ENCODE measurements at regions not wholly inside any gene's neighbourhood (a gene's known extent, or its start where the extent isn't known, plus 50 kb on each side); places are given as distances from the start of the nearest gene placed in this dataset.

GRCh38 chr2:75334076-75334475 is 134.8 kb upstream of the TACR1 start:
- TF ChIP-seq, protein P1, sequence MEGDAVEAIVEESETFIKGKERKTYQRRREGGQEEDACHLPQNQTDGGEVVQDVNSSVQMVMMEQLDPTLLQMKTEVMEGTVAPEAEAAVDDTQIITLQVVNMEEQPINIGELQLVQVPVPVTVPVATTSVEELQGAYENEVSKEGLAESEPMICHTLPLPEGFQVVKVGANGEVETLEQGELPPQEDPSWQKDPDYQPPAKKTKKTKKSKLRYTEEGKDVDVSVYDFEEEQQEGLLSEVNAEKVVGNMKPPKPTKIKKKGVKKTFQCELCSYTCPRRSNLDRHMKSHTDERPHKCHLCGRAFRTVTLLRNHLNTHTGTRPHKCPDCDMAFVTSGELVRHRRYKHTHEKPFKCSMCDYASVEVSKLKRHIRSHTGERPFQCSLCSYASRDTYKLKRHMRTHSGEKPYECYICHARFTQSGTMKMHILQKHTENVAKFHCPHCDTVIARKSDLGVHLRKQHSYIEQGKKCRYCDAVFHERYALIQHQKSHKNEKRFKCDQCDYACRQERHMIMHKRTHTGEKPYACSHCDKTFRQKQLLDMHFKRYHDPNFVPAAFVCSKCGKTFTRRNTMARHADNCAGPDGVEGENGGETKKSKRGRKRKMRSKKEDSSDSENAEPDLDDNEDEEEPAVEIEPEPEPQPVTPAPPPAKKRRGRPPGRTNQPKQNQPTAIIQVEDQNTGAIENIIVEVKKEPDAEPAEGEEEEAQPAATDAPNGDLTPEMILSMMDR (IDR thresholded peaks at IDR 0.05; ENCODE audit: extremely low read depth, insufficient read depth, missing control alignments): no peak
- no peak for DNase-seq (ENCODE audit: low spot score)
- in situ Hi-C loops (cut with MboI; ENCODE audit: low pct_unique_long_range_greater_than_20kb, low sequenced_read_pairs, unreplicated experiment): no loop called here

DNA sequence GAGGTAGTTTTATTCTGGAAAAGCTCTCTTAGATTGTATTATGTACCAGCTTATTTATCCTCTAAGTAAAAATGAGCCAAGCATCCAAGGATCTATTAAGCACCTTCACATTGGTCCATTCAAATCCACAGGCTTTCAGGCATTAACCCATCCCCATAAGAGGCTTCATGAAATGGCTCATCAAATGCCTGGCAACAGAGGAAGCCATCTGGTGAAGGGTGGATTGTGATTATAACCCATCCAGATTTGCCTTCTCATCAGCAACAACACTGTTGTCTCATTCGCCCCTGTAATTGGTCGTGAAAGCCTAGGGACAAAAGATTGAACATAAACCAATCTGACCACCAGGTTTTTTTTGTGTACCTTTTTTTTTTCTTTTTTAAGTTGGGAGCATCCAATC is 134.3 kb upstream of the TACR1 start:
- in situ Hi-C loops (cut with MboI; ENCODE audit: low pct_unique_long_range_greater_than_20kb, low sequenced_read_pairs, unreplicated experiment): no loop called here
- TF ChIP-seq, protein P1 (IDR thresholded peaks at IDR 0.05; ENCODE audit: extremely low read depth, insufficient read depth, missing control alignments): no peak
- no peak for DNase-seq (ENCODE audit: low spot score)

GRCh38 chr2:75328156-75328555 is 128.8 kb upstream of the TACR1 start:
- in situ Hi-C loops (cut with MboI; ENCODE audit: low pct_unique_long_range_greater_than_20kb, low sequenced_read_pairs, unreplicated experiment): no loop called here
- DNase-seq (ENCODE audit: low spot score): no peak
- TF ChIP-seq, protein P1 (IDR thresholded peaks at IDR 0.05; ENCODE audit: extremely low read depth, insufficient read depth, missing control alignments): no peak

GRCh38 chr2:75327334-75327733 is 128.0 kb upstream of the TACR1 start:
- TF ChIP-seq, protein P1 (IDR thresholded peaks at IDR 0.05; ENCODE audit: extremely low read depth, insufficient read depth, missing control alignments): no peak
- in situ Hi-C loops (cut with MboI; ENCODE audit: low pct_unique_long_range_greater_than_20kb, low sequenced_read_pairs, unreplicated experiment): no loop called here
- DNase-seq (ENCODE audit: low spot score): no peak

DNA sequence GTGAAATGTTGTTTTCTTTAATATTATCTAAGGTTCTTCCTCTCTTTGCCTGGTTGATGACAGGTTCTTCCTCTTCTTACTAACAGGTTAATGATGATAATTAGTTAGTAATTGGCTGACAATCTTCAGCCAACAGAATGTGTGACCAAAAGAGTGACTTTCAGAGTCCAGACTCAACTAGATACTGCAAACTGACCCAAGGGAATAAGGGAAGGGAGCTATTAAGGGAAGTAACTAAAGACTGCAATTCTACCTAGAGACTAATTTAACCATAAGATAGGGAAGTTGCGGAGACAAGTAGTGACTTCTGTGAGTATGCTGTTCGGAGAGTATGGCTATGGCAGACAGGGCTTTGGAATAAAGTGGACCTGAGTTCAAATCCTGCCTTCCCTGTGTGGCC is 127.3 kb upstream of the TACR1 start:
- TF ChIP-seq, protein P1 (IDR thresholded peaks at IDR 0.05; ENCODE audit: extremely low read depth, insufficient read depth, missing control alignments): no peak
- in situ Hi-C loops (cut with MboI; ENCODE audit: low pct_unique_long_range_greater_than_20kb, low sequenced_read_pairs, unreplicated experiment): no loop called here
- no peak for DNase-seq (ENCODE audit: low spot score)

DNA sequence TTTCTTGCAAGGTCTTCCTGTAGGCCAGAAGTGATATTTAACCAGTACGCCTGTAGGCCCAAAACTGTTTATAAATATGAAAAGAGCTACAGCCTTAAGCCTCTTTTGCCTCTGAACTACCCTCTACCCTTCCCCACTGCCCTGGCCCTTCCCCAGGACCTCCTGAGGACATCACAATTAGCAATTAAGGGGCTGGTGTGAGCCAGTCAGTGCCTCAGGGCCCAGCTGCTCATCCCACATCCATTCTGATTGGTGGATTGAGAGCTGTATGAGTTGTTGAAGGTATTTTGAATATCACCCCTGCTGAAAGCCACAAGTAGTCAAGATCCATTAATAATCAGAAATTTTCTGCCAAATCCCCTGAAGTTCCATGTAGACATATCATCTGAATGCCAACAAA is 126.3 kb upstream of the TACR1 start:
- DNase-seq (ENCODE audit: low spot score): no peak
- TF ChIP-seq, protein P1 (IDR thresholded peaks at IDR 0.05; ENCODE audit: extremely low read depth, insufficient read depth, missing control alignments): no peak
- in situ Hi-C loops (cut with MboI; ENCODE audit: low pct_unique_long_range_greater_than_20kb, low sequenced_read_pairs, unreplicated experiment): no loop called here

DNA sequence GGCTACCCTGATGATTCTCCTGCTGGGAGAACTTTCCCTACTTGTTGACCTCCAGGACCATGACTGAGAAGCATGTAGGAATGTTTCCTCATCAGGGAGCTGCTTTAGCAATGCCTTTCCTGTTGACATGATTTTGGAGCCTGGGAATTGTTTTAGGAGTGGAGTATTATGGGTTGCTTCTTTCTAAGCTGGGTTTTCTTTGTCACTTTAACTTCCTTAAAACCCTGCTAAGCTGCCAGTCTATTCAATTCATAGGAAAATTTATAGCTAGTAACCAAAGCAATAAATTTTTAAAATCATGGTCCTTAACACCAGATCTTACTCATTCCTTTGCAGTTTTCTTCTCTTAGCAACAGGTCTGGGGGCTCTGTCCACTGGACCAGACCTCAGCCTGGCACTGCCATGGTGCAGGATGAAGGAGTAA is 125.6 kb upstream of the TACR1 start:
- in situ Hi-C loops (cut with MboI; ENCODE audit: low pct_unique_long_range_greater_than_20kb, low sequenced_read_pairs, unreplicated experiment): no loop called here
- TF ChIP-seq, protein P1 (IDR thresholded peaks at IDR 0.05; ENCODE audit: extremely low read depth, insufficient read depth, missing control alignments): no peak
- DNase-seq (ENCODE audit: low spot score): no peak

Measured in GM13977 (cell line).